SK-N-MC (cell line): ENCODE measurements at regions not wholly inside any gene's neighbourhood (a gene's known extent, or its start where the extent isn't known, plus 50 kb on each side); places are given as distances from the start of the nearest gene placed in this dataset.

ENCODE experiments used
- EZH2 ChIP-seq: fragments of 200-600 bp; sonication (generic); IDR thresholded peaks from one replicate; pipeline ENCODE4 v1.6.1; 2017; ENCODE audit warnings: antibody characterized with exemption
- FOXP2 ChIP-seq: optimal IDR thresholded peaks from 2 replicates; pipeline ENCODE3; 2011; ENCODE audit warnings: mild to moderate bottlenecking, moderate library complexity; ENCODE audit not compliant: insufficient read depth; ENCODE audit errors: extremely low read length, control extremely low read depth
- POLR2AphosphoS5 ChIP-seq: IDR thresholded peaks from 2 replicates; pipeline ENCODE4 v1.6.1; 2012; ENCODE audit warnings: mild to moderate bottlenecking, low read depth, low read length, borderline replicate concordance

GRCh38 chr2:134198006-134198634, 55.8 kb upstream of the MGAT5 start:
- TF ChIP-seq EZH2 = no peak
- no peak for TF ChIP-seq POLR2AphosphoS5
- TF ChIP-seq FOXP2 = no peak
